Coronary artery (tissue), 2 donors: ENCODE measurements at regions not wholly inside any gene's neighbourhood (a gene's known extent, or its start where the extent isn't known, plus 50 kb on each side); places are given as distances from the start of the nearest gene placed in this dataset.

Experiments
- DNase-seq: peaks from one replicate; pipeline ENCODE4 v3.0.0-alpha.2; 2017; ENCODE audit warnings: low spot score
- H3K27ac ChIP-seq, 2 donors: fragments of 200-600 bp; sonication (generic); one replicate each; pipeline ENCODE4 v1.5.1; 2016 to 2019
- H3K4me3 ChIP-seq: fragments of 200-600 bp; sonication (generic); 2 replicates; pipeline ENCODE4 v1.5.1; 2016; ENCODE audit warnings: mild to moderate bottlenecking, moderate library complexity
- TF ChIP-seq, protein P1 (sequence below): fragments of 200-600 bp; sonication (generic); IDR thresholded peaks from one replicate; pipeline ENCODE4 v1.5.1; 2019; ENCODE audit warnings: antibody characterized with exemption

DNA sequence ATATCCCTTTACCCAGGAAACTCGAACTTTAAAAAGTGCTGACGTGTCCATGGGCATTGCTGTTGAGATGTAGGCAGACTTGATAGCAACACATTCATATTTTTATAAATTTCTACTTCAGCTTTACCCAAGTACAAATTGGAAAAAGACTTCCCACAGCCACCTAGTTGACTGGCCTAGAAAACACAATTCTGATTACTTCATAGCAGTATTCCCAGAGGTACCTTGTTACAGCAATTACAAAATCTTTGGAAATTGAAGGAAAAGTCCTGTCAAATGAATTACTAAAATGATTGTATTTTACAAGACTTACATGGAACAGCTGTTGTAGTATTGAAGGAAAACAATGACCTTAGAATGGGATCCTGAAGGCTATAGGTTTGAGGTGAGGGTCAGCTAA lies 130.7 kb upstream of the NREP start:
- TF ChIP-seq, protein P1, sequence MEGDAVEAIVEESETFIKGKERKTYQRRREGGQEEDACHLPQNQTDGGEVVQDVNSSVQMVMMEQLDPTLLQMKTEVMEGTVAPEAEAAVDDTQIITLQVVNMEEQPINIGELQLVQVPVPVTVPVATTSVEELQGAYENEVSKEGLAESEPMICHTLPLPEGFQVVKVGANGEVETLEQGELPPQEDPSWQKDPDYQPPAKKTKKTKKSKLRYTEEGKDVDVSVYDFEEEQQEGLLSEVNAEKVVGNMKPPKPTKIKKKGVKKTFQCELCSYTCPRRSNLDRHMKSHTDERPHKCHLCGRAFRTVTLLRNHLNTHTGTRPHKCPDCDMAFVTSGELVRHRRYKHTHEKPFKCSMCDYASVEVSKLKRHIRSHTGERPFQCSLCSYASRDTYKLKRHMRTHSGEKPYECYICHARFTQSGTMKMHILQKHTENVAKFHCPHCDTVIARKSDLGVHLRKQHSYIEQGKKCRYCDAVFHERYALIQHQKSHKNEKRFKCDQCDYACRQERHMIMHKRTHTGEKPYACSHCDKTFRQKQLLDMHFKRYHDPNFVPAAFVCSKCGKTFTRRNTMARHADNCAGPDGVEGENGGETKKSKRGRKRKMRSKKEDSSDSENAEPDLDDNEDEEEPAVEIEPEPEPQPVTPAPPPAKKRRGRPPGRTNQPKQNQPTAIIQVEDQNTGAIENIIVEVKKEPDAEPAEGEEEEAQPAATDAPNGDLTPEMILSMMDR: no peak
- no peak for DNase-seq
- Histone ChIP-seq H3K4me3 (no peak overlapping the region), H3K27ac (no peak overlapping the region)

DNA sequence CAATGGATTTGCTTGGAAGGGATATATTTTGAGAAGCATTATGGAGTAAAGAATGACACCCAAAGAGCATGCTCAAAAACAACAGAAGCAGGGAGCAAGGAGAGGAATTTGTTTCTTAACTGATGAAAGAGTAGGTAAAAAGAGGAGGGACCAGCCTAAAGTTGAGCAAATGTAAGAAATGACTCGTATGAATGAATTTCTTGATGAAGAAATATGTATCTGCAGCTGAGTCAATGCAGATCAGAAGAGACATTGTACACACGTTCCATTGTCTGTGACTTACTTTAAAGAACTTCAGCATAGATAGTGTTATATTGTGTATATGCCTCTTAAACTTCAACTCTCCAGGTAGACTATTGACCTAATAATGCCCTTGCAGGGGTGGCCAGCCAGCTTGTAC lies 112.7 kb upstream of the NREP start:
- no peak overlapping the region for H3K4me3 ChIP-seq
- no peak overlapping the region for H3K27ac ChIP-seq
- no peak for DNase-seq
- TF ChIP-seq, protein P1: no peak

DNA sequence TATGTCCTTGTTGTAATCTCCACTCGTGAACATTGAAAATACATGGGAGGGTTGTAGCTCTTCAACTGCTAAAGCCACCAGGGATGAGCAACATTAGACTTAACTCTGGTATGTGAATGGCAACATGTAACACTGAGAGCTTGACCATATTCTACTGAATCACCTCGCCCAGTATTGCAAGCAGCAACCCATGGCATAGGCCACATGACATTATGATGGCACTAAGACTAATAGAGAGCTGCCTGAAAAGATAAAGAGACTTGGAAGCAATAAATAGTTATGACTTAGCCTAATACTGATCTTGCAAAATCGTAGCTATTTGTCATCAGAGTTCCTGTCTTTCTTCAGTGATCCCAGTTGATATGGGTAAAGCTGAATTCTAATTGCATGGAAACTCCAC lies 108.4 kb upstream of the NREP start:
- DNase-seq: no peak
- H3K27ac ChIP-seq: no peak overlapping the region
- TF ChIP-seq, protein P1: no peak
- no peak overlapping the region for H3K4me3 ChIP-seq

DNA sequence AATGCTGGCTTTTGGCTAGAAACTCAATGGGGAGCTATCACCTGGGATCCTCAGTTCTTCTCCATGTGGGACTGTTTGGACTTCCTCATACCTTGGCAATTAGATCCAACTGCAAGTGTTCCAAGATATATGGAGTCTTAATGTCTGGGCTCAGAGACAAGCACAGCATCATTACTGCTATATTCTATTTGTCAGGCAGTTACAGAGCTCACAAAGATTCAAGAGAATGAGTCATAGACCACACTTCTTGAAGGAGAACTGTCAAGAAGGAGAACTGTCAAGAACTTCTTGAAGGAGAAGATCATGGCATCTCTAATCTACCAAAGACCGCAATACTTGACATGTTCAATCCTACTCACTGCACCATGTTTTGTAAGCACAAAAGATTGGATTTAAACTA lies 106.8 kb upstream of the NREP start:
- TF ChIP-seq, protein P1: no peak
- Histone ChIP-seq H3K27ac (no peak overlapping the region), H3K4me3 (no peak overlapping the region)
- DNase-seq: no peak

DNA sequence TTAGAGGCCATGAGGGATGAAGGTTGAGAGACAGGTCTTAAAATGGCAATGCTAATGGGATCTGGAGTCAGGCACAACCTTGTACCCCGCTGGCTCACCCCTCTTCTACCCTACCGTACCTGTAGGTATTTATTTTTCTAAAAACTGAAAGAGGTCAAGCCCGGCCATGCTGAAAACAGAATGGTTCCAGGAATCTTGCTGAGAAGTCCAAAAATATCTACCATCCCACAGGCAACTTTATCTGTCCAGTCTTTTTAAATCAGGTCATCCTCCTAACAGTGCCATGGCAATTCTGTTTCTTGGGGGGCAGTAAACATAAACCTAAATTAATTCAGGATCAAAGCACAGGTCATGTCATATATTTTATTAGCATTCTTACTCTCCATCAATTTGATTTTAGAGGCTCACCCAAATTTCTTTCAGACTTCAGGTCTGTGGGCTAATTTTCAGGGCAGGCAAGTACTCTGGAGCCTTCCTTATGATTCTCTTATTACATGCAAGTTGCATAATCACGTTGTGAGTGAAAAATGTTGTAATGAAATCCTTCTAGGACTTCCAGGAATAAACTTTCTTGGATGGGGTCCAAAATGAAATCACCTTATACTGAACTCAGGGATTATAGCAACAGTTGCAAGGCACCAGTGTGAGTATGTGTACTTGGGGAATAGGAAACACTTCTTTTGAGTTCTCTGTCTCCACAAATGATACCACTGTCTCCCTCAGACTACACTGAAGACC lies 102.7 kb upstream of the NREP start:
- DNase-seq: no peak
- Histone ChIP-seq H3K27ac (no peak overlapping the region), H3K4me3 (no peak overlapping the region)
- TF ChIP-seq, protein P1: no peak

DNA sequence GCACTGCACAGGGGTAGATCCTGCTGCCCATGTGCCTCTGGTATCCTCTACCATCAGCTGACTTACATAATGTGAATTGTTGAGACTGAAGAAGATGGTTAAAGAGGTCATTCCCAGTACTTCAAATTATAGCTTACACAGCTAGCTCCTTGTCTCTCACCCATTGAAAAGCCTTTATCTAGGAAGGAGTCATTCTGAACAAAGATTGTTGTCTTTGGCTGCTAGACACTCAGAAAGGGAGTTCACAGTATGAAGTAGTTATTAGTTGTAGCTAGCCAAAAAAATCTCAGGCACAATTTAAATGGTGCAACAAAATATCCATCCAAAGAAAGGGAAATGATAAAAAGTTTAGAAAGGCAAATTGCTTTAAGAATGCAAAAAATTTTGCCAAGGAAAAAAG lies 102.0 kb upstream of the NREP start:
- DNase-seq: no peak
- Histone ChIP-seq H3K27ac (no peak overlapping the region), H3K4me3 (no peak overlapping the region)
- TF ChIP-seq, protein P1: no peak

DNA sequence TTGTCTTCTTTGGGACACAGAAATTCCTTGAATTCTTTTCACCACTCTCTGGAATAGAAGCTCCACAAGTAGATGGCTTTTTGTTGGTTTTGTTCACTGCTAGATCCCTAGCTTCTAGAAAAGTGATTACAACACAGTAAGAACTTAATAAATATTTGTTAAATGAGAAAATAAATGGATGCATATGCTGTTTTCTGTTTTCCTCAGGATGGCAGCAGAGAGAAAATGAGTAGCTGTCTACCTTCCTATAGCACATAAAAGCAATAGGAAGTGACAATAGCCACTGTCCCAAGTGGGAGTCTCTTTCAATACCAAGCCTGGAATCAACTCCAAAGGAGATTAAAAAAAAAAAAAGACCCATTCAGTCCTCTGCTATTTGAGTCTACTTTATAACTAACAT lies 100.6 kb upstream of the NREP start:
- DNase-seq: no peak
- no peak overlapping the region for H3K4me3 ChIP-seq
- no peak overlapping the region for H3K27ac ChIP-seq
- TF ChIP-seq, protein P1: no peak
